Osteocyte (in vitro differentiated cells): ENCODE measurements at regions not wholly inside any gene's neighbourhood (a gene's known extent, or its start where the extent isn't known, plus 50 kb on each side); places are given as distances from the start of the nearest gene placed in this dataset.

ENCODE experiments used
- DNase-seq: peaks from one replicate; pipeline ENCODE4 v3.0.0; 2021; ENCODE audit warnings: mixed read lengths; ENCODE audit not compliant: unreplicated experiment; ENCODE audit errors: extremely low spot score
- H3K27ac Mint-ChIP-seq: one replicate; pipeline ENCODE4 v1.8.0; 2021; ENCODE audit warnings: mild to moderate bottlenecking, mixed read lengths; ENCODE audit not compliant: unreplicated experiment
- H3K27me3 Mint-ChIP-seq: one replicate; pipeline ENCODE4 v1.8.0; 2021; ENCODE audit warnings: mixed read lengths; ENCODE audit not compliant: unreplicated experiment
- H3K36me3 Mint-ChIP-seq: one replicate; pipeline ENCODE4 v1.8.0; 2021; ENCODE audit warnings: mixed read lengths; ENCODE audit not compliant: unreplicated experiment
- H3K4me1 Mint-ChIP-seq: one replicate; pipeline ENCODE4 v1.8.0; 2021; ENCODE audit warnings: mixed read lengths; ENCODE audit not compliant: unreplicated experiment
- H3K4me3 Mint-ChIP-seq: one replicate; pipeline ENCODE4 v1.8.0; 2021; ENCODE audit warnings: mild to moderate bottlenecking, moderate library complexity, mixed read lengths; ENCODE audit not compliant: unreplicated experiment
- H3K9me3 Mint-ChIP-seq: one replicate; pipeline ENCODE4 v1.8.0; 2021; ENCODE audit warnings: mixed read lengths; ENCODE audit not compliant: unreplicated experiment
- CTCF ChIP-seq: fragments of 200-600 bp; sonication (generic); IDR thresholded peaks from 2 replicates; pipeline ENCODE4 v1.5.0; 2021; ENCODE audit warnings: antibody characterized with exemption, mild to moderate bottlenecking, moderate library complexity

- Mint-ChIP-seq H3K4me1 (peaks cover 13% of the 10 kb centered on the region), H3K27ac (no peak overlapping the region), H3K4me3 (no peak overlapping the region), H3K27me3 (no peaks in the 10 kb centered on the region), H3K36me3 (no peaks in the 10 kb centered on the region), H3K9me3 (peaks cover 16% of the 10 kb centered on the region)
- DNase-seq, result no peak
- no peak for TF ChIP-seq CTCF
These were observed 361.0 kb upstream of the CDH6 start for GRCh38 chr5:30832519-30832918.

- Mint-ChIP-seq H3K36me3 (no peaks in the 10 kb centered on the region), H3K4me3 (no peak overlapping the region), H3K27me3 (no peaks in the 10 kb centered on the region), H3K4me1 (peaks cover 16% of the 10 kb centered on the region), H3K9me3 (peaks cover 10% of the 10 kb centered on the region), H3K27ac (no peak overlapping the region)
- no peak for TF ChIP-seq CTCF
- DNase-seq, result no peak
These were observed 361.9 kb upstream of the CDH6 start for GRCh38 chr5:30831605-30832004.

- no peak for TF ChIP-seq CTCF
- no peak overlapping the region for H3K4me3 Mint-ChIP-seq
- H3K9me3 Mint-ChIP-seq, result peaks cover 5% of the 10 kb centered on the region
- peaks cover 18% of the 10 kb centered on the region for H3K4me1 Mint-ChIP-seq
- H3K36me3 Mint-ChIP-seq, result no peaks in the 10 kb centered on the region
- no peaks in the 10 kb centered on the region for H3K27me3 Mint-ChIP-seq
- DNase-seq, result no peak
- H3K27ac Mint-ChIP-seq, result no peak overlapping the region
These were observed 362.4 kb upstream of the CDH6 start for GRCh38 chr5:30831123-30831522.

- Mint-ChIP-seq H3K27me3 (peaks cover 10% of the 10 kb centered on the region), H3K27ac (no peak overlapping the region), H3K36me3 (no peaks in the 10 kb centered on the region), H3K4me3 (no peak overlapping the region), H3K9me3 (peaks cover 5% of the 10 kb centered on the region), H3K4me1 (no peaks in the 10 kb centered on the region)
- TF ChIP-seq CTCF, result no peak
- DNase-seq, result no peak
These were observed 382.2 kb upstream of the CDH6 start for GRCh38 chr5:30811298-30811697.

- no peak for TF ChIP-seq CTCF
- H3K4me1 Mint-ChIP-seq, result no peaks in the 10 kb centered on the region
- no peak for DNase-seq
- no peaks in the 10 kb centered on the region for H3K36me3 Mint-ChIP-seq
- peaks cover under 1% of the 10 kb centered on the region for H3K9me3 Mint-ChIP-seq
- H3K4me3 Mint-ChIP-seq, result no peak overlapping the region
- H3K27me3 Mint-ChIP-seq, result peaks cover 7% of the 10 kb centered on the region
- no peak overlapping the region for H3K27ac Mint-ChIP-seq
These were observed 383.6 kb upstream of the CDH6 start for GRCh38 chr5:30809933-30810332.
